Right atrium auricular region (tissue), 2 donors: ENCODE measurements at regions not wholly inside any gene's neighbourhood (a gene's known extent, or its start where the extent isn't known, plus 50 kb on each side); places are given as distances from the start of the nearest gene placed in this dataset.
"Not testable (repeated sequence)": the region's sequence is repeated elsewhere in the genome, so short reads cannot be mapped to it uniquely, and the experiment has no call there.

ENCODE experiments used
- DNase-seq: peaks from one replicate; pipeline ENCODE4 v3.0.0-alpha.2; 2019; ENCODE audit warnings: low spot score
- H3K27ac ChIP-seq, 2 donors: fragments of 200-600 bp; sonication (generic); 1 replicate in 1 of 2; 2 replicates in 1 of 2; pipeline ENCODE4 v1.5.1; 2016 to 2019
- H3K27me3 ChIP-seq, 2 donors: fragments of 200-600 bp; sonication (generic); one replicate each; pipeline versions ENCODE4 v1.5.1 to v1.6.0; 2017 to 2019
- H3K36me3 ChIP-seq: fragments of 200-600 bp; sonication (generic); one replicate; pipeline ENCODE4 v1.5.1; 2016
- H3K4me1 ChIP-seq, 2 donors: fragments of 200-600 bp; sonication (generic); one replicate each; pipeline versions ENCODE4 v1.5.1 to v1.6.0; 2017 to 2019
- H3K4me3 ChIP-seq, 2 donors: fragments of 200-600 bp; sonication (generic); 1 replicate in 1 of 2; 2 replicates in 1 of 2; pipeline ENCODE4 v1.5.1; 2017 to 2019; ENCODE audit warnings: mild to moderate bottlenecking in 1 of 2, moderate library complexity in 1 of 2
- H3K9me3 ChIP-seq, 2 donors: fragments of 200-600 bp; sonication (generic); one replicate each; pipeline ENCODE4 v1.5.1; 2019
- CTCF ChIP-seq, 2 donors: fragments of 200-600 bp; sonication (generic); IDR thresholded peaks; one replicate each; pipeline ENCODE4 v1.5.1; 2019; ENCODE audit warnings: antibody characterized with exemption in 2 of 2

GRCh38 chr18:11494107-11494506, 115.3 kb upstream of the SLC35G4 start:
- Histone ChIP-seq H3K27me3 (no peaks in the 10 kb centered on the region), H3K4me3 (no peak overlapping the region), H3K36me3 (no peaks in the 10 kb centered on the region), H3K4me1 (no peaks in the 10 kb centered on the region), H3K27ac (no peak overlapping the region), H3K9me3 (no peaks in the 10 kb centered on the region)
- no peak for TF ChIP-seq CTCF (IDR thresholded peaks at IDR 0.05)
- no peak for DNase-seq

GRCh38 chr18:11489266-11489899, 120.0 kb upstream of the SLC35G4 start:
- no peak for TF ChIP-seq CTCF (IDR thresholded peaks at IDR 0.05)
- Histone ChIP-seq H3K4me3 (no peak overlapping the region), H3K36me3 (no peaks in the 10 kb centered on the region), H3K27me3 (no peaks in the 10 kb centered on the region), H3K27ac (no peak overlapping the region), H3K4me1 (no peaks in the 10 kb centered on the region), H3K9me3 (no peaks in the 10 kb centered on the region)
- DNase-seq: no peak

GRCh38 chr18:11488175-11488574, 121.2 kb upstream of the SLC35G4 start:
- no peak overlapping the region for H3K27ac ChIP-seq
- H3K9me3 ChIP-seq: no peaks in the 10 kb centered on the region
- H3K36me3 ChIP-seq: no peaks in the 10 kb centered on the region
- H3K27me3 ChIP-seq: no peaks in the 10 kb centered on the region
- H3K4me3 ChIP-seq: no peak overlapping the region
- no peaks in the 10 kb centered on the region for H3K4me1 ChIP-seq
- no peak for TF ChIP-seq CTCF (IDR thresholded peaks at IDR 0.05)
- no peak for DNase-seq

- Histone ChIP-seq H3K9me3 (no peaks in the 10 kb centered on the region), H3K27me3 (no peaks in the 10 kb centered on the region), H3K4me3 (no peak overlapping the region), H3K4me1 (no peaks in the 10 kb centered on the region), H3K36me3 (no peaks in the 10 kb centered on the region), H3K27ac (no peak overlapping the region)
- no peak for TF ChIP-seq CTCF (IDR thresholded peaks at IDR 0.05)
- no peak for DNase-seq
Observed at GRCh38 chr18:11487390-11487789, 122.0 kb upstream of the SLC35G4 start.

GRCh38 chr18:11482271-11482670, 127.1 kb upstream of the SLC35G4 start:
- H3K36me3 ChIP-seq: no peaks in the 10 kb centered on the region
- H3K9me3 ChIP-seq: no peaks in the 10 kb centered on the region
- H3K27me3 ChIP-seq: no peaks in the 10 kb centered on the region
- no peak overlapping the region for H3K4me3 ChIP-seq
- DNase-seq: no peak
- TF ChIP-seq CTCF (IDR thresholded peaks at IDR 0.05): no peak
- no peaks in the 10 kb centered on the region for H3K4me1 ChIP-seq
- no peak overlapping the region for H3K27ac ChIP-seq

- no peak for DNase-seq
- H3K9me3 ChIP-seq: no peaks in the 10 kb centered on the region
- no peak for TF ChIP-seq CTCF (IDR thresholded peaks at IDR 0.05)
- H3K36me3 ChIP-seq: no peaks in the 10 kb centered on the region
- no peak overlapping the region for H3K27ac ChIP-seq
- H3K4me1 ChIP-seq: no peaks in the 10 kb centered on the region
- H3K4me3 ChIP-seq: no peak overlapping the region
- no peaks in the 10 kb centered on the region for H3K27me3 ChIP-seq
Observed at GRCh38 chr18:11480692-11481091, 128.7 kb upstream of the SLC35G4 start.

GRCh38 chr18:11479031-11479430, 130.4 kb upstream of the SLC35G4 start:
- H3K27ac ChIP-seq, H3K27me3 ChIP-seq, DNase-seq, H3K36me3 ChIP-seq, H3K9me3 ChIP-seq, H3K4me1 ChIP-seq, H3K4me3 ChIP-seq: not testable (repeated sequence)
